NCI-H774 (cell line): ENCODE measurements at regions not wholly inside any gene's neighbourhood (a gene's known extent, or its start where the extent isn't known, plus 50 kb on each side); places are given as distances from the start of the nearest gene placed in this dataset.
"Not testable (repeated sequence)": the region's sequence is repeated elsewhere in the genome, so short reads cannot be mapped to it uniquely, and the experiment has no call there.

ENCODE experiments used
- DNase-seq: peaks from one replicate; lab custom pipeline; 2025; lab: John Stamatoyannopoulos, UW

- no peak for DNase-seq
Observed at GRCh38 chr4:111267786-111268185, 644.9 kb upstream of the PITX2 start.

DNA sequence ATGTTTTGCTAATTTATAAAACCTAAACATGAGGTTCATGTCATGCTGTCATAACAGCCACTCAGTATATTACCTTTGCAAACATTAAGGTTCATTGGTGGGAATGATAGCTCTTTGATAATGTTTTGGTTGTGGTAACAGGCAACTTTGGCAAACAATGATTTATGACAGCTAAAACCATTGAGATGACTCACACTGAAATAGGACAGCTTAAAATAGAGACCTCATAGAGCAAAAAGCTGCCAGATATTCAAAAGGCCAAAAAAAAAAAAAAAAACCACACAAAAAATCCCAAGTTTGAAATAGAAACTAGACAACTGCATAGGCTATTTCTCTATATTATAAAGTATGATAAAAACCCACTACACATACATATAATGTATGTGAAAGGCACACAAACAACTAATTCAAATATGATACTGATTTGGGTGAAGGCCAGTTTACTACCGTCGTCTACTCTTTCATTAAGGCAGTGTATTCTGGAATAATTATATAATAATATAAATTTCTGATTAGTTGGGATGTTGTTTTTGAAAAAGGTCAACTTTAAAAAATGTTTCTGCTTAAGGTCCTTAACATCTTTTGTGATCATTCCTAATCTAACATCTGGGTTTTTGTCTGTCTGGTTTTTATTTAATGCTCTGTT, 646.0 kb upstream of the PITX2 start:
- DNase-seq, result no peak

DNA sequence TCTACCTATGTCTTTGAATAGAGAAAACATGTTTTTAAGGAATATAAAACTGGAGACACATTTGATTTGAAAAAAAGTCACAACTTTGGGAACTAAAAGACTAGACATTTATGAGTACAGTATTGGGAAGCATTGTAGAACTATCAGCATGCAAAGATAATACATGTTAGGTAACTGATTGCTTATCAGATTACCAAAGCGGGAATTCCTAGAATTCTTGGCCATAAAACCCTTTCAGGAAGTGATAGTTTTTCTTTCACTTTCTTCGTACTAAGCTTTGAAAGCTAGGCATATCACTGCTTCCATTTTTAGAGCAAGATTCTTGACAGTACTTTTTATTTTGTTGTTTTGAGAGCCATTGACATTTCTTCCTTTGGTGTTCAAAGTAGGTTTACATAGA, 646.6 kb upstream of the PITX2 start:
- no peak for DNase-seq

DNA sequence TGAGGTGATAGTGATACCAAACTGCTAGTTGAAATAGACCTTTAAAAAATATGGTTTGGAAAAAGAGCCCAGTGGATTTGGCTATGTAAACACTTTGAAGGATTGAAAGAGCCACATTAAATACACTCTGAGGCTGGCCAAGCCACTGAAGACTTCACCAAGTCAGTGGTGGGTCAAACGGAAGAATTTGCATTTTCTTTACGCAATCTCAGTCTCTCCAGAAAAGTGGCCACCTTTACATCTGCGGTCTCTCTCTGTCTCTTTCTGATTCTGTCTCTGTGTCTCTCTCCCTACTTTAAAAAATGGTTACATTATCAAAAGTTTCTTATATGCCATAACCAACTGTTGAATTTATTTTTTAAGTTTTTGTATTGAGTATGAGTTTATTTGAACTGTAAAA, 651.2 kb upstream of the PITX2 start:
- no peak for DNase-seq

DNA sequence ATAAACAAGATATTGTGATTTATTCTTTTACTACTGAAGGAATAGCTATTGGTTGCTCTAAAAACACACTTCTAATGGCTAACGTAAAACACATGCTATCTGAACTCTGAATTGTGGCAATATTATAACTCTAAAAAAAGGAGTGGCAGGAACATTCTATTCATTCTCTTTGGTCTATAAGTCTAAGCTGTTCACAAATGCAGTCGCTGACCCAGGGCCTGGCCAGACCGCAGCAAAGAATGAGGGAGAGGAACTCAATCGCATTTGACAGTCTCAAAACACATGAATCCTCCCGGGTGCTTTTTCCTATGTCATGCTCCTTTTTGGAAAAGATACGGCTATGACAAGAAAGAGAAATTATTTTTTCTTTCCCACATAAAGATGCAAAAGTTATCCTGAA, 651.6 kb upstream of the PITX2 start:
- no peak for DNase-seq

DNA sequence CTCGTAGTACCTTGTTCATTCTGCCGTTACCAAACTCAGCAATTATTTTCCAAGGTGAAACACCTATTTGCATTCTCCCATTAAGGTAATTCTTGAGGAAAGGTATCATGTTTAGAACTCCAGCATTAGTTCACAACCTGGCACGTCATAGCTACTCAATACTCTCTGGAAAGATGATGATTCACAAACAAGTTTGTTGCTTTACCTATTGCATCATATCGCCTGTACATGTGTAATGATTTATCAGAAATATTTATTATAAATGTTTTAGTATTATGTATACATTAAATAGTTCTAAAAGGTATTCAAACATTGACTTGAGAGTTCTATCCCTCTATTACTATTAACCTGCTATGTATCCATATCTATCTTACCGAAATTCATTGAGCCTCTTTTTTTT, 658.3 kb upstream of the PITX2 start:
- no peak for DNase-seq

DNA sequence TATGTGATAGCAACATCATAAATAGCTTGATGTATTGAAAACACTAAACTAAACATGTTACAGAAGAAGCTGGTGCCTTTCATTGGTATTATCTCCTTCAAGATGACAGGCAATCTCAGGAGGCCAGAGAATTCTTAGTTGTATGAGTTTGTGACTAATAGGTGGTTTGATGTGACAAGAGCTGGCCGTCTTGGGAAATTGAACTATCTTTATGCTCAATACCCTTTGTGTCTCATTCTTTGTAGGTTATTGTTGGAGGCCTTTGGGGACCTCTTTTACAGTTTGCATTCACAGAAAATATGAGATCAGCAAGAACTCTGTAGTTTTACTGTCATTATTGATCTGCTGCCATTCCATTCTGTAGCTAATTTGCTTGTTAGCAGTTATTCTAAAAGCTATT, 659.2 kb upstream of the PITX2 start:
- DNase-seq, result no peak

DNA sequence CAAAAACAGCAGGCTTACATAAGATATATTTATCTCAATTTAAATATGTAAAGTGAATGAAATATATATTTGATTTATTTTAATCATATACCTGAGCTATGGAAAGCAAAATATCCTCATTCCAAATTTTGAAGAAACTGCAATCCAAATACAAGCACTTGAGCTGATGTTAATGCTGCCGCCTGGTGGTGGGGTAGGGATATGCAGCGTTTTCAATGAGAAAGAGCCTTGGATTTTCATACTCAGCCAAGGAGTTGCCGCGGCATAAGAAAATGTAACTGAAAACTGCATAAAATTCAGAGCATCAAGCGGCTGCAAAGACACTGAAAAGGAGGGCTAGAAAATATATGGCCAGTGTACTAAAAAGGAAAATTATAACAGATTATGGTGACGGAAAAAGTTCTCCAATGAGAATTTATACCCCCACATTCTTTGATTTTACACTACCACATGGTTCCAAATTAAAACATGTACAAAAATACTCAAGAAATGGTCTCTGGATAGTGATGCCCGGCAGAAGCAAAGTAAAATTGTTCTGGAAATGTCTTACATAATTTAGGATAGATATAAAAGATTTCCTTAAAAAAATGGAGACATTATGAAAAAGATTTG, 660.3 kb upstream of the PITX2 start:
- no peak for DNase-seq

DNA sequence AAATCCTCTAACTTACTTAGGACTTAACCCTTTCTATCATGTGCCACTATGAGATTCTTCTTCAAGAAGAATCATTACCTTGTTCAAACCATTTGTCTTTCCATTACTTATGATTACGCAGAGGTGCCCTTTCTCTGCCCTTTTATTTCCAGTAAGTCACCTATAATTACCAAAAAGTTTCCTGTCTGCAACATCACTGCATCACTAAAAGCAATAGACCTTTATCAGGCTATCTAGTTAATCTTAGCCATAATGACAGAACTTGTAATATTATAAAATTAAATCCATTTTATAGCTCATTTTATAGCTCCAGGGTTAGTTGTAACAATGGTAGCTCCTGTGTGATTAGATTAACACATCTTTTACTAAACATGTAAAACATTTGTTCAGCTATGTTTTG, 673.6 kb upstream of the PITX2 start:
- no peak for DNase-seq

DNA sequence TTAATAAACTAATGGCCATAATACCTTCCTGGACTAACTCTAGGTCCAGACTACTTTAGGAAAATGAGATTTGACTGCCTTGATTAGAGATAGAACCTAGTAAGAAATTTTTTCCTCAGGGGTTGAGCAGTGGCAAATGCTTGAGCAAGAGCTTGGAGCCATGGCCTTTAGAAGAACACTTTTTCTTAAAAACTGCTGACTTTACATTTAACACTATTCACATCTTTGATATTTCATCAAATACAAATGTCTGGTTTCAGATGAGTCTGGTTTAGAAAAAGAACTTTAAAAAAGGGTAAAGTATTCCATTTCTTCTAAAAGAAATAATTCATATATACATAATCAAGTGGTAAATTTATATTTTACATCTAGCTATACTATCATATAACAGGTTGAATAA, 680.9 kb upstream of the PITX2 start:
- DNase-seq, result no peak

DNA sequence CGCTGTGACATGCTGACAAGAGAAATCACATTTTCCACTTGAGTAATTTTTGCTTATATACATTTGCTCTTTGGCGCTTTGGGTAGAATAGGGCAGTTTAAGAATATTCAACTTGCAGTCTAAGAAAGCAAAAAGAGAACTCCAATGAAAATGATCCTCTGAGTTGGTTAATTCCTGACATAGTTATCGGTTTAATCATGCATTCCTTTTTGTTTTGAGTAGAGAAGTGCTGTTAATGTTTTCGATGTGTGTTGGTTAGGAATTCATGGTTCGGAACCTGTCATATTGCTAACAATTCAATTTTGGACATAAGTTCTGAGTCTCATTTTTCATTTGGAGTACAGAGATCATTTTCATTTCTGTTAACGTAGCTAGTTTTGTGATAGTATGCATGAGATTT, 700.6 kb upstream of the PITX2 start:
- DNase-seq, result no peak

DNA sequence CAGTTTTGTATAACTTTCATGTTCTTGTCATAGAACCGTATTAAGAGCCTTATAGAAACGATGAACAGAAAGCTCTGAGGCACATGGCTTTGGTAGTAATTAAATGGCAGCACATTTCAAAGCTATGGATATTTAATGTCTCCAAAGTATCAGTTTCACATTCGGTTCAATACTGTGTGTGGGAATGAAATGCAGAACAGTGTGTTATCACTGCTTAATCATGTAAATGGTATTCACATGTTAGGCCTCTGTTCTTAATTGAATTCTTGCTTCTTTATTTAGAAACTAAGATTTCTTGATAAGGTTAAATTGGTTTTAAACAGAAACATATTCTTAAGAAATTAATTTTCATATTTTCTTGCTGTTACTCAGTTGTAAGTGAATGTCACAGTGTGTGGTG, 701.0 kb upstream of the PITX2 start:
- no peak for DNase-seq

DNA sequence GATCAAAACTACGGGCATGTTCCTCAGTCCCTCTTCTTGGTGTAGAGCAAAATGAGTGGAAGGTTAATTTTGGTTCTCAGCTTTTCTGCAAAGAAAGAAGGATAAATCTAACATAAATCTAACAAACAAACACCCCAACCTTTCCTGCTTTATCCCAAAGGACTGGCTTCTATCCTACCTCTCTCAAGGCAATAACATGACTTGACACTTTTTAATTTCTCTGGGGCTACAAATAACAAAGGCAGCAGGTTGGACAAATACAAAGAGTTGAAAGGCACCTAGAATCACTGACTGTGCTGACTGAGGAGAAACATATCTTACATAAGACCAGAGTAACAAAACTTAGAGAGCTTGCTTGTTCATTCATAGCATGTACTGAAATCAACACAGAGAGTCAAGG, 703.6 kb upstream of the PITX2 start:
- DNase-seq, result no peak

- no peak for DNase-seq
Observed at GRCh38 chr4:111330786-111331185, 707.9 kb upstream of the PITX2 start.

DNA sequence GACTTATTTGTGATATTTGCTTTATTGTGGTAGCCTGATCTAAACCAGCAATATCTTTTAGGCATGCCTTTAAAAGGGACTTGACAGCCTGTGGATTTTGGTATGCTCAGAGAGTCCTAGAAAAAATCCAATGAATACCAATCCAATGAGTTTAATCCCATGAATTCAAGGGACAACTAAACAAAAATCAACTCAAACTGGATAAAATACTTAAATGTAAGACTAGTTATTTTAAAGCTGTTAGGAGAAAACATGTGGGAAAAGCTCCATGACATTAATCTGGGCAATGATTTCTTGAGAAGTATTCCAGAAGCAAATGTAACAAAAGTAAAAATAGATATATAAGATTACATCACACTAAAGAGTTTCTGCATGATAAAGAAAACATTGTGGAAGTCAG, 711.5 kb upstream of the PITX2 start:
- no peak for DNase-seq

GRCh38 chr4:111337186-111337876, 714.5 kb upstream of the PITX2 start:
- DNase-seq, result peak; percentile 1

- DNase-seq, result no peak
Observed at GRCh38 chr4:111359602-111360001, 736.7 kb upstream of the PITX2 start.

GRCh38 chr4:111360906-111361305, 738.0 kb upstream of the PITX2 start:
- DNase-seq, result no peak

DNA sequence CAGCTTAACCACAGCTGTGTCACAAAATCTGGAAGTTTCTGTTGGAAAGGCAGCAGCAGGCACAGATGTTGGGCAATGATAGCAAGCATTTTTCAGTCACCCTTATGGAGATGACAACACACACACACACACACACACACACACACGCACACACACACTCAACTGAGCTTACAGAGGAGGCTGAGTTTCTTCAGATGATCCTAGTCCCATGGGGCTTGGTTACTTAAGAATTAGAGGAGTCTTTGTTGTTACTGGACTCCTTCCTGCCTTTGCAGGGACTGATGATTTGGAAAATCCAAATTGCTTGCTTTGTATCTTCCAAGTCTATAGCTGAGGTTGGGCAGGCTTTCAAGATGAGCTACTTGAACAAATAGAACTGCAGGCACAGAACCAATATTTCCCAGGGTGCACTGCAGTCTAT, 740.1 kb upstream of the PITX2 start:
- no peak for DNase-seq

DNA sequence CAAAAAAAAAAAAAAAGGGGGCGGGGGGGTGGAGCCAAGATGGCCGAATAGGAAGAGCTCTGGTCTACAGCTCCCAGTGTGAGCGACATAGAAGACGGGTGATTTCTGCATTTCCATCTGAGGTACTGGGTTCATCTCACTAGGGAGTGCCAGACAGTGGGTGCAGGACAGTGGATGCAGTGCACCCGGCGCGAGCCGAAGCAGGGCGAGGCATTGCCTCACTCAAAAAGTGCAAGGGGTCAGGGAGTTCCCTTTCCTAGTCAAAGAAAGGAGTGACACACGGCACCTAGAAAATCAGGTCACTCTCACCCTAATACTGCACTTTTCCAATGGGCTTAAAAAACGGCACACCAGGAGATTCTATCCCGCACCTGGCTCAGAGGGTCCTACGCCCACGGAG, 755.0 kb upstream of the PITX2 start:
- not testable (repeated sequence) for DNase-seq

- DNase-seq, result no peak
Observed at GRCh38 chr4:111388561-111388960, 756.7 kb upstream of the FAM241A start.

GRCh38 chr4:111391829-111392228, 753.4 kb upstream of the FAM241A start:
- no peak for DNase-seq

GRCh38 chr4:111393781-111394180, 751.5 kb upstream of the FAM241A start:
- DNase-seq, result no peak

GRCh38 chr4:111398906-111399330, 746.3 kb upstream of the FAM241A start:
- no peak for DNase-seq
